ENCODE measurements at regions not wholly inside any gene's neighbourhood (a gene's known extent, or its start where the extent isn't known, plus 50 kb on each side); places are given as distances from the start of the nearest gene placed in this dataset.
"Not testable (repeated sequence)": the region's sequence is repeated elsewhere in the genome, so short reads cannot be mapped to it uniquely, and the experiment has no call there.

- no peak for DNase-seq (ENCODE audit: low read depth)
These were observed 1272.0 kb upstream of the ACO1 start for GRCh38 chr9:31112491-31112890.

- no peak for DNase-seq (ENCODE audit: low read depth)
These were observed 1270.1 kb upstream of the ACO1 start for GRCh38 chr9:31114346-31114745.

- peak; percentile 65 for DNase-seq (ENCODE audit: low read depth)
These were observed 1264.5 kb upstream of the ACO1 start for GRCh38 chr9:31119890-31120454.

- DNase-seq (ENCODE audit: low read depth), result no peak
These were observed 1260.1 kb upstream of the ACO1 start for GRCh38 chr9:31124389-31124788.

GRCh38 chr9:31135567-31135966 is 1248.9 kb upstream of the ACO1 start:
- peak; percentile 43 for DNase-seq (ENCODE audit: low read depth)

GRCh38 chr9:31136524-31136923 is 1247.9 kb upstream of the ACO1 start:
- peak; percentile 23 for DNase-seq (ENCODE audit: low read depth)

GRCh38 chr9:31137176-31138160 is 1247.0 kb upstream of the ACO1 start:
- DNase-seq (ENCODE audit: low read depth), result peak; percentile 98

GRCh38 chr9:31140316-31140715 is 1244.1 kb upstream of the ACO1 start:
- peak; percentile 62 for DNase-seq (ENCODE audit: low read depth)

- DNase-seq (ENCODE audit: low read depth), result no peak
These were observed 1242.0 kb upstream of the ACO1 start for GRCh38 chr9:31142456-31142855.

- DNase-seq (ENCODE audit: low read depth), result no peak
These were observed 1239.8 kb upstream of the ACO1 start for GRCh38 chr9:31144614-31145013.

- no peak for DNase-seq (ENCODE audit: low read depth)
These were observed 1237.8 kb upstream of the ACO1 start for GRCh38 chr9:31146485-31147166.

GRCh38 chr9:31153250-31153840 is 1231.1 kb upstream of the ACO1 start:
- peak; percentile 67 for DNase-seq (ENCODE audit: low read depth)

- no peak for DNase-seq (ENCODE audit: low read depth)
These were observed 1217.9 kb upstream of the ACO1 start for GRCh38 chr9:31166516-31166915.

GRCh38 chr9:31168161-31168560 is 1216.3 kb upstream of the ACO1 start:
- no peak for DNase-seq (ENCODE audit: low read depth)

GRCh38 chr9:31174681-31175080 is 1209.8 kb upstream of the ACO1 start:
- DNase-seq (ENCODE audit: low read depth), result no peak

- DNase-seq (ENCODE audit: low read depth), result peak; percentile 5
These were observed 1200.6 kb upstream of the ACO1 start for GRCh38 chr9:31183866-31184265.

GRCh38 chr9:31185831-31186230 is 1198.6 kb upstream of the ACO1 start:
- DNase-seq (ENCODE audit: low read depth), result peak; percentile 89

- peak; percentile 14 for DNase-seq (ENCODE audit: low read depth)
These were observed 1195.9 kb upstream of the ACO1 start for GRCh38 chr9:31188496-31188895.

- peak; percentile 27 for DNase-seq (ENCODE audit: low read depth)
These were observed 1173.4 kb upstream of the ACO1 start for GRCh38 chr9:31210978-31211570.

- DNase-seq (ENCODE audit: low read depth), result not testable (repeated sequence)
These were observed 1154.5 kb upstream of the ACO1 start for GRCh38 chr9:31229976-31230375.

- no peak for DNase-seq (ENCODE audit: low read depth)
These were observed 1152.0 kb upstream of the ACO1 start for GRCh38 chr9:31232485-31232884.

- DNase-seq (ENCODE audit: low read depth), result no peak
These were observed 1148.1 kb upstream of the ACO1 start for GRCh38 chr9:31236344-31236743.

Measured in amniotic epithelial cell (primary cell).